Bone marrow (tissue), 2 donors: ENCODE measurements at regions not wholly inside any gene's neighbourhood (a gene's known extent, or its start where the extent isn't known, plus 50 kb on each side); places are given as distances from the start of the nearest gene placed in this dataset.

Experiments used
- DNase-seq, 2 donors: peaks; one replicate each; lab custom pipeline; 2025; lab: John Stamatoyannopoulos, UW

- no peak for DNase-seq
These were observed 375.7 kb upstream of the DAB1 start for GRCh38 chr1:57799490-57800115.

GRCh38 chr1:57798543-57798942 is 374.7 kb upstream of the DAB1 start:
- DNase-seq, result no peak

GRCh38 chr1:57797084-57797483 is 373.2 kb upstream of the DAB1 start:
- no peak for DNase-seq

- no peak for DNase-seq
These were observed 372.8 kb upstream of the DAB1 start for GRCh38 chr1:57796616-57797015.

GRCh38 chr1:57795886-57796285 is 372.0 kb upstream of the DAB1 start:
- no peak for DNase-seq

GRCh38 chr1:57794078-57794477 is 370.2 kb upstream of the DAB1 start:
- DNase-seq, result no peak

GRCh38 chr1:57791497-57791896 is 367.6 kb upstream of the DAB1 start:
- no peak for DNase-seq

- DNase-seq, result no peak
These were observed 366.1 kb upstream of the DAB1 start for GRCh38 chr1:57789936-57790335.

- DNase-seq, result no peak
These were observed 364.5 kb upstream of the DAB1 start for GRCh38 chr1:57788313-57788712.

GRCh38 chr1:57784356-57784755 is 360.5 kb upstream of the DAB1 start:
- no peak for DNase-seq

GRCh38 chr1:57782357-57782756 is 358.5 kb upstream of the DAB1 start:
- no peak for DNase-seq

GRCh38 chr1:57772580-57773195 is 348.8 kb upstream of the DAB1 start:
- no peak for DNase-seq

- DNase-seq, result no peak
These were observed 346.9 kb upstream of the DAB1 start for GRCh38 chr1:57770772-57771171.

- DNase-seq, result no peak
These were observed 346.4 kb upstream of the DAB1 start for GRCh38 chr1:57770236-57770635.

- DNase-seq, result no peak
These were observed 337.8 kb upstream of the DAB1 start for GRCh38 chr1:57761628-57762027.

GRCh38 chr1:57752843-57753242 is 329.0 kb upstream of the DAB1 start:
- DNase-seq, result no peak

GRCh38 chr1:57748719-57749118 is 324.9 kb upstream of the DAB1 start:
- no peak for DNase-seq

GRCh38 chr1:57747818-57748217 is 324.0 kb upstream of the DAB1 start:
- DNase-seq, result no peak

- DNase-seq, result no peak
These were observed 317.7 kb upstream of the DAB1 start for GRCh38 chr1:57741521-57741920.

- DNase-seq, result no peak
These were observed 313.1 kb upstream of the DAB1 start for GRCh38 chr1:57736940-57737339.

GRCh38 chr1:57729181-57729580 is 305.3 kb upstream of the DAB1 start:
- DNase-seq, result no peak

GRCh38 chr1:57727121-57727520 is 303.3 kb upstream of the DAB1 start:
- DNase-seq, result no peak

GRCh38 chr1:57725318-57725717 is 301.5 kb upstream of the DAB1 start:
- no peak for DNase-seq

GRCh38 chr1:57724535-57724934 is 300.7 kb upstream of the DAB1 start:
- DNase-seq, result no peak
